Esophagus muscularis mucosa (tissue), 4 donors: ENCODE measurements at regions not wholly inside any gene's neighbourhood (a gene's known extent, or its start where the extent isn't known, plus 50 kb on each side); places are given as distances from the start of the nearest gene placed in this dataset.

Experiments
- DNase-seq: peaks from one replicate; pipeline ENCODE4 v3.0.0-alpha.2; 2017; ENCODE audit errors: extremely low spot score
- H3K27ac ChIP-seq, 4 donors: fragments of 200-600 bp; sonication (generic); replicated peaks in 1 of 4; 1 replicate in 3 of 4; 2 replicates in 1 of 4; pipeline ENCODE4 v1.5.1; 2016 to 2019; ENCODE audit warnings: mild to moderate bottlenecking in 1 of 4
- H3K27me3 ChIP-seq, 4 donors: fragments of 200-600 bp; sonication (generic); one replicate each; pipeline versions ENCODE4 v1.5.1 to v1.6.0; 2016 to 2019
- H3K36me3 ChIP-seq, 4 donors: fragments of 200-600 bp; sonication (generic); one replicate each; pipeline ENCODE4 v1.5.1; 2016 to 2019
- H3K4me1 ChIP-seq, 4 donors: fragments of 200-600 bp; sonication (generic); one replicate each; pipeline ENCODE4 v1.5.1; 2016 to 2019
- H3K4me3 ChIP-seq, 4 donors: fragments of 200-600 bp; sonication (generic); 1 replicate in 2 of 4; 2 replicates in 2 of 4; pipeline ENCODE4 v1.5.1; 2016 to 2019; ENCODE audit warnings: mild to moderate bottlenecking in 4 of 4, moderate library complexity in 1 of 4
- H3K9me3 ChIP-seq, 4 donors: fragments of 200-600 bp; sonication (generic); 1 replicate in 3 of 4; 2 replicates in 1 of 4; pipeline ENCODE4 v1.5.1; 2016 to 2019
- EP300 ChIP-seq: sonication (generic); formaldehyde crosslinking; IDR thresholded peaks from one replicate; pipeline ENCODE4 v1.6.1; 2017; ENCODE audit warnings: antibody characterized with exemption
- POLR2A ChIP-seq: fragments of 450-650 bp; IDR thresholded peaks from one replicate; pipeline ENCODE4 v1.6.1; 2017; ENCODE audit warnings: antibody characterized with exemption, moderate library complexity, mild to moderate bottlenecking, low read depth
- POLR2AphosphoS5 ChIP-seq, 2 donors: sonication (generic); formaldehyde crosslinking; IDR thresholded peaks; one replicate each; pipeline ENCODE4 v1.6.1; 2017; ENCODE audit warnings: antibody characterized with exemption in 2 of 2
- WGBS: methylation state at CpG from one replicate; pipeline ENCODE4 v1.1.5; 2018; 5-methylcytosine and 5-hydroxymethylcytosine counted together
- intact Hi-C: fragments of 100-400 bp; cut with DNase I; formaldehyde crosslinking; loops from one replicate; pipeline ENCODE4 v1.15.1; 2023
- TF ChIP-seq, protein P1 (sequence below), 3 experiments: fragments of 200-600 bp in 2 of 3; fragments of 450-650 bp in 1 of 3; sonication (generic) in 2 of 3; IDR thresholded peaks; one replicate each; pipeline ENCODE4 v1.5.1; 2017 to 2019; ENCODE audit warnings: antibody characterized with exemption in 3 of 3, mild to moderate bottlenecking in 2 of 3, moderate library complexity in 1 of 3

DNA sequence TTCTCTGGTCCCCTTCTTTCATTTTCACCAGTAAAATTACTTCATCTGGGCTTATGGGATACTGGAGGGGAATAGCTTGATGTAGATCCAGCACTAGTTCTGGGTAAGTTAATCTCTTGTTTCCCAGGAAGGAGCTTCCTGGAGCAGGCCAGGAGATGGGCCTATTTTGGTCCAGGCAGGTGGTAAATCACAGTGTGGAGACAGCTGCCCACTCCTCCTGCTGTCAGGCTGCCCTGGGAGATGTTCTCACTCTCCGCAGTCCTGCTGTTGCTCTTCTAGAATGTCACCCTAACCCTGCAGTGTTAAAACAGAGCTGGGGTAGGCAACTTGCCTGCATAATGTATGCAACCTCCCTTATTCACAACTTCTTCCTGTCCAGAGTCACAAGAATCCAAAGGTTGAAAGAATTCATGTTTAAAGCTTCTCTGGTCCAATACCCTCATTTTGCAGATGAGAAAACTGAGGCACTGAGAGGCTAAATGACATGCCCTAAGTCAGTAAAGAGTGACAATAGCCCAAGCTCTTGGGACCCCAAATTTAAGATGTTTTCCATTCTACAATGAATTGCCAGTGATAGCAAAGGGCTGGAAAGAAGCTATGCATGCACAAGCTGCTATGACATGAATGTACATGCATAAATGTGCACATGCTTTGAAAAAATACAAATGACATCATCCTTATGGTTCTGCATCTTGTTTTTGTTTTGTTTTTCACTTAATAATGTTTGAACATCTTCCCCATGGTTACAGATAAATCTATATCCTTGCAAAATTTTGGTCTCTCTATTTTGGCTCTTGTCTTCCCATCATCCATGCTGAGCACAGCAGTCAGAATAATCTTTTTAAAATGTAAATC lies 71.8 kb upstream of the ADRA1B start:
- no peak for TF ChIP-seq EP300
- TF ChIP-seq POLR2A, result no peak
- TF ChIP-seq, protein P1, sequence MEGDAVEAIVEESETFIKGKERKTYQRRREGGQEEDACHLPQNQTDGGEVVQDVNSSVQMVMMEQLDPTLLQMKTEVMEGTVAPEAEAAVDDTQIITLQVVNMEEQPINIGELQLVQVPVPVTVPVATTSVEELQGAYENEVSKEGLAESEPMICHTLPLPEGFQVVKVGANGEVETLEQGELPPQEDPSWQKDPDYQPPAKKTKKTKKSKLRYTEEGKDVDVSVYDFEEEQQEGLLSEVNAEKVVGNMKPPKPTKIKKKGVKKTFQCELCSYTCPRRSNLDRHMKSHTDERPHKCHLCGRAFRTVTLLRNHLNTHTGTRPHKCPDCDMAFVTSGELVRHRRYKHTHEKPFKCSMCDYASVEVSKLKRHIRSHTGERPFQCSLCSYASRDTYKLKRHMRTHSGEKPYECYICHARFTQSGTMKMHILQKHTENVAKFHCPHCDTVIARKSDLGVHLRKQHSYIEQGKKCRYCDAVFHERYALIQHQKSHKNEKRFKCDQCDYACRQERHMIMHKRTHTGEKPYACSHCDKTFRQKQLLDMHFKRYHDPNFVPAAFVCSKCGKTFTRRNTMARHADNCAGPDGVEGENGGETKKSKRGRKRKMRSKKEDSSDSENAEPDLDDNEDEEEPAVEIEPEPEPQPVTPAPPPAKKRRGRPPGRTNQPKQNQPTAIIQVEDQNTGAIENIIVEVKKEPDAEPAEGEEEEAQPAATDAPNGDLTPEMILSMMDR (IDR thresholded peaks at IDR 0.05), result no peak
- TF ChIP-seq POLR2AphosphoS5 (IDR thresholded peaks at IDR 0.05), result no peak
- H3K4me1 ChIP-seq, result no peaks in the 10 kb centered on the region
- no peak overlapping the region for H3K27ac ChIP-seq
- H3K27me3 ChIP-seq, result no peaks in the 10 kb centered on the region
- 30% methylated on average over 1 of the region's 1 CpG for WGBS
- intact Hi-C loops, result no loop called here
- H3K36me3 ChIP-seq, result no peaks in the 10 kb centered on the region
- no peak overlapping the region for H3K4me3 ChIP-seq
- H3K9me3 ChIP-seq, result no peaks in the 10 kb centered on the region
- DNase-seq, result no peak

DNA sequence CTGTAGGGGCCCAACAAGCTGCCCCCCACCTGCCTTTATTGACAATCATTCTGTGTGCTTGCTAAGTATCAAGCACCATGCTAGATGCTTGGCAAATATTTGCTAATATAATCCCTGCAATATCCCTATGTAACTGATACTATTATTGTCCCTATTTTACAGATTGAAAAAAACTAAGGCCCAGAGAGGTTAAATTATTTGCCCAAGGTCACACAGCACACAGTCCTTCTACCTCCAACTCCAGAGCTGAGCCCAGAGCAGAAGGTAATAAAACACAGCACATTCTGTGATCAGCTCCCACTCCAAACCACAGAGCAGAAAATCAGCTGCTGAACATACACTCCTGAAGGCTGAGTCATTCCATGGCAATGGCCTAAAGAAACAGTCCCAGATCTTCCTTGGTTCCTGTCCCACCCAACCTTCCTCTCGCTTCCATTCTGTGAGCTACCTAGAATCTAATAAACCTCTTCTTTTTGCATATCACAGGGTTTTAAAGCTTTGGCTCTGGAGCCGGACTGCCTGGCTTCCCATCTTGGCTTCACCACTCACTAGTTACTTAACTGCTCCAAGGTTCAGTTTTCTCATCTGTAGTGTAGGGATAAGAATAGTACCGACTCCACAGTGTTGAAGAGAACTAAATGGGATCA lies 66.7 kb upstream of the ADRA1B start:
- DNase-seq, result no peak
- Histone ChIP-seq H3K9me3 (no peaks in the 10 kb centered on the region), H3K27ac (peak overlapping the region in 3 of 4 donors; percentile 9 to 34 (median 13)), H3K36me3 (no peaks in the 10 kb centered on the region), H3K4me1 (no peaks in the 10 kb centered on the region), H3K27me3 (no peaks in the 10 kb centered on the region), H3K4me3 (no peak overlapping the region)
- TF ChIP-seq POLR2AphosphoS5 (IDR thresholded peaks at IDR 0.05), result no peak
- TF ChIP-seq EP300, result no peak
- TF ChIP-seq POLR2A, result no peak
- TF ChIP-seq, protein P1 (IDR thresholded peaks at IDR 0.05), result no peak
- 86% methylated on average over 3 of the region's 3 CpGs for WGBS
- intact Hi-C loops, result no loop called here

DNA sequence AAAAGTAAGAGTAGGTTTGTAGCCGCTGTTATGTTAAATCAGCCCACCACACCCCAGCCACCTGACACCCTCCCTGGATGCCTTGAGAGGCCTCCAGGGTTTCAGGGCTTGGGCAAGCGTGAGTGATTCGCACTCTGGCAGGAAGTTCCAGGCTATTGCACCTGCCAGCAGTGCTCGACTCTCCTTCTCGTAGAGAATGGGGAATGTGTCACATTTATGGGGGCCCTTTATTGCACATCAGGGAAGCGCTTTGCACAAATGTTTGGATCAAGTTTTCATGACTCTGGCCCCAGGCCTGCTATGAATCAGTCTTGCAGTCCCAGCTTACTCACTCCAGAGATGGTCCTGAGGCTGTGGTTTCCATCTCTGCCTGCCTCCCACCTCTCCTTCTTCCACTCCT lies 66.1 kb upstream of the ADRA1B start:
- no peak for DNase-seq
- peak overlapping the region in 3 of 4 donors; percentile 9 to 34 (median 13) for H3K27ac ChIP-seq
- WGBS, result 64% methylated on average over 5 of the region's 6 CpGs

DNA sequence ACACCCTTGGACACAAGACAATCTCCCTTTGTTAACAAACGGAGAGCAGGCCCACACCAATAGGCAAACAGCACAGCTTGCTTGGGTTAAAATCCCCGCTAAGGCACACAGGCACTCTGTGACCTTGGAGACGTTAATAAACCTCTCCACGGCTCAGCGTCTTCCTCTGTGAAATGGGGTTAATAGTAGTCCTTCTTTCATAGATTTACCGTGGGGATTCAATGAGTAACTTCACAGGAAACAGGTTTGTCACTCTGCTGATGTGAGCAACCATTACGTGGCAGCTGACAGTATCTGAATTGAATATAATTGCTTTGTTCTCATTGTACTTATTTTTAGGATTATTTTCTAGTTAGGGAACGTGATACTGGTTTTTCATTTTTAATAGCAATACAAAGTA lies 65.2 kb upstream of the ADRA1B start:
- TF ChIP-seq EP300, result no peak
- TF ChIP-seq POLR2AphosphoS5 (IDR thresholded peaks at IDR 0.05), result no peak
- TF ChIP-seq, protein P1 (IDR thresholded peaks at IDR 0.05), result no peak
- TF ChIP-seq POLR2A, result no peak
- intact Hi-C loops, result no loop called here
- WGBS, result 68% methylated on average over 8 of the region's 8 CpGs

More for the DNA sequence above, 66.1 kb upstream of the ADRA1B start:
- Histone ChIP-seq H3K36me3 (no peaks in the 10 kb centered on the region), H3K9me3 (no peaks in the 10 kb centered on the region), H3K4me1 (no peaks in the 10 kb centered on the region), H3K4me3 (no peak overlapping the region), H3K27me3 (no peaks in the 10 kb centered on the region)
- intact Hi-C loops, result no loop called here
- TF ChIP-seq EP300, result no peak
- peak in 1 of 2 donors; percentile 39 for TF ChIP-seq POLR2AphosphoS5 (IDR thresholded peaks at IDR 0.05)

DNA sequence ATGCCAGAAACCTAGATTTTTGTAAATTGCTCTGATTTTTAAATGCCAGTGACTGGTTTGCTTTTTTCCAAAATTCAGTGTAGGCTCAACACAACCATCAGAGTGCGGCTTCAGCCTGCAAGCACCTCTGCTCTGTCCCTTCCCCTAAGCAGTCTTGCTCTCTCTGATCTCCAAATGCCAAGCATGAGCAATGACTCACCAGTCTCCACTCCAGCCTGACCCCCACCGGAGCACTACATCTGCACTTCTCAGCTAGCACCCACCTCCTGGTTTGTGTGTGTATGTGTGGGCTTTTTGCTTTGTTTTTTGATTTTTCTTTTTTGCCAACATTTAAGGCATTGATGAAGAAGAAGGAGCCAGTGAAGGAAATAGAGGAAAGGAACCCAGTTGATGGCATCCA lies 61.4 kb upstream of the ADRA1B start:
- H3K4me1 ChIP-seq, result peaks cover 0 to 6% (median 0%) of the 10 kb centered on the region in 4 donors
- TF ChIP-seq, protein P1 (IDR thresholded peaks at IDR 0.05), result no peak
- no peak for TF ChIP-seq EP300
- no peak for TF ChIP-seq POLR2AphosphoS5 (IDR thresholded peaks at IDR 0.05)
- TF ChIP-seq POLR2A, result no peak
- H3K9me3 ChIP-seq, result no peaks in the 10 kb centered on the region
- WGBS, result 93% methylated on average over 2 of the region's 2 CpGs
- intact Hi-C loops, result no loop called here
- no peak for DNase-seq
- no peak overlapping the region for H3K4me3 ChIP-seq
- H3K27me3 ChIP-seq, result no peaks in the 10 kb centered on the region
- peak overlapping the region in 1 of 4 donors; percentile 40 for H3K27ac ChIP-seq
- no peaks in the 10 kb centered on the region for H3K36me3 ChIP-seq

More for the DNA sequence above, 65.2 kb upstream of the ADRA1B start:
- Histone ChIP-seq H3K4me1 (peaks cover 0 to under 1% (median 0%) of the 10 kb centered on the region in 4 donors), H3K9me3 (no peaks in the 10 kb centered on the region), H3K27ac (no peak overlapping the region), H3K27me3 (no peaks in the 10 kb centered on the region), H3K36me3 (no peaks in the 10 kb centered on the region), H3K4me3 (no peak overlapping the region)
- no peak for DNase-seq
